ENCODE measurements at regions not wholly inside any gene's neighbourhood (a gene's known extent, or its start where the extent isn't known, plus 50 kb on each side); places are given as distances from the start of the nearest gene placed in this dataset.

DNA sequence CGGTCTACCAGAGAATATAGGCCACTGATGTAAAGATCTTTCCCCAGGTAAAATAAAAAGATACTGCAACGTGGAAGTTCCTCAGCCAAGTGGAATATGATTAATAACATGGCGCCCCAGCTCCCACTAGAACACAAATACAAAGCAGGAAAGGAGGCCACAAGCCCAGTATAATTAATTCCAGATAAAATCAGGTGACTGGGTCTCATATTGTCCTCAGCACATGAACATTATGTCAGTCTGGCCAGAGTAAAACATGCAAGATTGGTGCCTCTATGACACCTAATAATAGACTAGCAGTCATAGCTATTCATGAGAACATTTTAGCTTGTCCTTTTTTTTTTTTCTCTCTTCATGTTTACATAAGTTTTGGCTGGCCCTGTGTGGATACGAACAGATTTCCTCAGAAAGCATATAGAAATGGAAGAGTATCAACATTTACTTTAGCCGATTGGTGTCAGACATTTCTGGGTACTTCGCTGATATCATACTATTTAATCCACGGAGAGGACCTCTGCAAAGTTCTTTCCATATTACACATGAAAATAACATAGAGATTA, 523.8 kb upstream of the SETBP1 start:
- FAIRE-seq (no peak), DNase-seq (ENCODE audit: extremely low spot score, insufficient read length, low read depth) (no peak)

DNA sequence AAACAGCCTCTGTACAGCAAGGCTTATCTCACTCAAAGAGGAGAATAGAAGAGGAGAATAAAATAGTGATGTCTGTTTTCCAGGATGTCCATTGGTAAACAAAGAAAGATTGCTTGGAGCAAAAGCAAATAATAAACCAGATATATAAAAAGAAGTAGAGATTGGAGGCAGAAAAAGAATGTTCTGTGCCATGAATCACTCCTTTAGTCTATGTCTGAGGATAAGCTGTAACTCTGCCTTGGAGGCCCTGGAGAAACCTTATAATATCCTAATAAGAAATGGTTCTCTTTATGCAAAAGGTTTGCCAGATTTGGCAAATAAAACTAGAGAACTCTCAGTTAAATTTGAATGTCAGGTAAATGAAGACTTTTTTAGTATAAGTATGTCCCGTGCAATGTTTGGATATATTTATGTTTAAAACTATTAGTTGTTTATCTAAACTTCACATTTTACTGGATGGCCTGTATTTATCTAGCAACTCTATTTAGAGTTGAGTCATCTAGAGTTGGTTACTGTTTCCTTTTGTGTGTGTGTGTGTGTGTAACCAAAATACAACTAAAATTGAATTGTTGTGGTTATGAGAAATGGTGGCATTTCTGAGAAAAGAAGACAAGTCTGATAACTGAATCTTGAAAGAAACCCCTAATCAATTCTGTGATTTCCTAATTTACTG, 510.3 kb upstream of the SETBP1 start:
- DNase-seq (ENCODE audit: extremely low spot score, insufficient read length, low read depth), result no peak
- no peak for FAIRE-seq

DNA sequence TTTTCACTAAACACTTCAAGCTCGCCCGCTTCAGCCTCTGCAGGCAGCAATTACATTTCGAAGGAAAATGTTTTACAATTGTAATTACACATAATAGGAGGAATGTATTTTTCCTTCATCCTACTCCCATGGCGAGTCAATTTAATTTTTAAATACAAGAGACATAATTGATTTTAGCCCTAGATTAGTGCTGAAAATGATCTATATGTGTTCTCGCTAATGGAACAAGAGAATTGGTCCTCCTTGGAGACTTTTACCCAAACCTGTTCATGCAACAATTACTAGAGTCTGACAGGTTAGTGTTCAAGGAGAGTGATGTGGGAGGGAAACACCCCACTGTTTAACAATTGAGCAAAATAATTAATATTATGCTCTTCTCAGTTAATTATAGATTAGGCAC, 509.4 kb upstream of the SETBP1 start:
- no peak for DNase-seq (ENCODE audit: extremely low spot score, insufficient read length, low read depth)
- FAIRE-seq, result no peak

DNA sequence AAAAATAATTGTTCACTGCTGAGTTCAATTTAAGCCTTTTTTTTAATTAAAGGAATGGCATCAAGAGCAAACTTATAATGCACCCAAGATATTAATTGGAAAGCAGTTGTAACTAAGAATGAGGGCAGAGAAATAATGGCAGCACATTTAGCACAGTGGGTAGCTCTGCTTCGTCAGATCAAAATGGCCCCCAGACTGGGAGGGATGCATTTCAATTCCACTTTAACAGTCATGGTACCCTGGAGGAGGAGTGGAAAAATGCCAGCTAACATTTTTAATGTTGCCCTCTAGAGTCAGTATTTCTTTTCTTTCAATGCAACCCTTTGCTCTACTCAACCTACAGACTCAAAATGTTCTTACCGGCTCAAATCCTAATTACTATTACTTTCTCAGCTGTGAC, 504.8 kb upstream of the SETBP1 start:
- DNase-seq (ENCODE audit: extremely low spot score, insufficient read length, low read depth), result no peak
- no peak for FAIRE-seq

DNA sequence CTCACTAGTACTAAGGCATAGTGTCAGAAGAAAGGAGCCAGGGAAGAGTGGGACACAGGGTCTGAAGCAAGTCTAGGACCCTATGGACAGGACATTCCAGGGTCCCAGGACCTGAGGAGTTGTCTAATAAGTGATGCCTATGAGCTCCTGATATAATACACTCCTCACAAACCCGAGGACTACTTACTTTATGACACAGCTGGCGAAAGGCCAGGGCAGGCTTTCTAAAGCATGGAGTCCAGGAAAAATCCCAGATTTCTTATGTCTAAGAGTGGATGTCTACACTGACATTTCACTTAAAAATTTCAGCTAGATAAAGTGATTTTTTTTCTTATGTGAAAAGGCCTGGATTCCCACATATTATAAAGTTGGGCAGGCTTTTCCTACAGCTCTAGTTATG, 502.2 kb upstream of the SETBP1 start:
- FAIRE-seq (no peak), DNase-seq (ENCODE audit: extremely low spot score, insufficient read length, low read depth) (no peak)

DNA sequence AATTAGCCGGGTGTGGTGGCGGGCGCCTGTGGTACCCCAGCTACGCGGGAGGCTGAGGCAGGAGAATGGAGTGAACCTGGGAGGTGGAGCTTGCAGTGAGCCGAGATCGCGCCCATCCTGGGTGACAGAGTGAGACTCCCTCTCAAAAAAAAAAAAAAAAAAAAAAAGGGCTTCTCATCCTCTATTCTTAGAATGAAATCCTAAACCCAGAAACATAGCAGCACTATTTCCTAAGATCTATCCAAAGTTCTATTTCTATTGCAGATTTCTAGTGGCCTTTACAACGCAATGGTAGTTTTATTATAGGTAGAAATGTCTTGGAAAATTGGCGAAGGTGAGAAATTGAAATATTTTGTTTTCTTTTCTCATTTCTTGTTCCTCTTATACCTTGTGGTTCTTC, 501.0 kb upstream of the SETBP1 start:
- FAIRE-seq (no peak), DNase-seq (ENCODE audit: extremely low spot score, insufficient read length, low read depth) (no peak)

DNA sequence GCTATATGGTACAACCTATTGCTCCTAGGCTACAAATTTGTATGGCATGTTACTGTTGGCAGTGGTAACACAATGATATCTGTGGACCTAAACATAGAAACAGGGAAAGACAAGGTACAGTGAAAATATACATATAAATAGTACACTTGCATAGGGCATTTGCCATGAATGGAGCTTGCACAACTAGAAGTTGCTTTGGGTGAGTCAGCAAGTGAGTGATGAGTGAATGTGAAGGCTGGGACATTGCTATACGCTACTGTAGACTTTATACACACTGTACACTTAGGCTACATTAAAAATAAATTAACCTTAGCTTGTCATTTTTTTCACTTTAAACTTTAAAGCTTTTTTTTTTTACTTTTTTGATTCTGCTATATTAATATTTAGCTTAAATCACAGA, 500.0 kb upstream of the SETBP1 start:
- FAIRE-seq, result no peak
- DNase-seq (ENCODE audit: extremely low spot score, insufficient read length, low read depth), result no peak

DNA sequence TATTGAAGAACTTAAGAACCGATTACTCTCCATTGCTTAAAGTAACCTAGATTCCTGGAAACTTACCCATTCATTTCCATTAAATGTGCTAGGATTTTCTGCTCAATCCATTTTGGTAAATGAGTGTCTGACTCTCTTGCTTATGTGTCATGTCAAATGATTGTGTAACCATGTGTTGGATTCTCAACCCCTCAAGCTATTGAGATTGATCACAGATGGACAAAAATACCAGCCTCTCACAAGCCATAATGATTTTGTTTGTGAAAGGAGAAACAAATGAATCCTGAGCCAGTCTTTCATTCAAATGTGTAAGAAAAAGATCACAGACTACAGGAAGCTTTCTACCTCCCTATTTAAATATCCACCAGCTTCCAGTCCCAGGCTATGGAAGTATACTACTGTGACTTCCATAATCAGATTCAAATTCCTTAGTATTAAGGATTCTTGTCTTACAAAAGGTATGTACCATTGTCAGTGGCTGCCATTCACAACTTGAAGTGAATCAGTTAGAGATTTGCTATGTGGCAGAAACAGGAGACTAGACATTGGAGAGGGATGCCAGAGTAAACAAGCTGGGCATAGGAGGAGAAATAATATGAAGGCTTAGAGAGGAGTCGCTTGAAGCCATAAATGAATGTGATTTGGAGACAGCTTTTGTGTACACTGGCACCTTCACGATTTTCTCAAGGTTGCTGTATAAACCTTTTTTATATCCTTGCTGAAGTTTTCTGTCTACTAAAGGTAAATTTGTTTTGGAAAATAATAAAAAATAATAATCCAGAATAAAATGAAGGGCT, 498.5 kb upstream of the SETBP1 start:
- FAIRE-seq (no peak), DNase-seq (ENCODE audit: extremely low spot score, insufficient read length, low read depth) (no peak)

DNA sequence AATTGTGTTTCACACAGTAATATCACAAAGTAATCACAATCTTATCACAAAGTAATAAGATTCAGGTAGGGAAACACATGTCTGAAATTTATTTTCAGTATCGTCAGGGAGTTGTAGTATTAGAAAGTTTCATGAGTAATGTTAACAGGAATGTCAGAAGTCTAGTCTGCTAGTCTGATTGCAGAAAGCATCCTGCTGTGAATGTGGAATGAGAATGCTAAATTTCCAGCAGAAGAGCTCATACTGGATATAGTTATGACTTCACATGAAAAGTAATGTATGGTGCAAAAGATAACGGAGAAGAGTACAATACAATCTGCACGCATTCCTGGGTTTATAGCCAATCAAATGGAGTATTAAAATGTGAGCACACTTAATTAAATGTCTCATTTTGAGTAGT, 494.7 kb upstream of the SETBP1 start:
- DNase-seq (ENCODE audit: extremely low spot score, insufficient read length, low read depth) (no peak), FAIRE-seq (no peak)

DNA sequence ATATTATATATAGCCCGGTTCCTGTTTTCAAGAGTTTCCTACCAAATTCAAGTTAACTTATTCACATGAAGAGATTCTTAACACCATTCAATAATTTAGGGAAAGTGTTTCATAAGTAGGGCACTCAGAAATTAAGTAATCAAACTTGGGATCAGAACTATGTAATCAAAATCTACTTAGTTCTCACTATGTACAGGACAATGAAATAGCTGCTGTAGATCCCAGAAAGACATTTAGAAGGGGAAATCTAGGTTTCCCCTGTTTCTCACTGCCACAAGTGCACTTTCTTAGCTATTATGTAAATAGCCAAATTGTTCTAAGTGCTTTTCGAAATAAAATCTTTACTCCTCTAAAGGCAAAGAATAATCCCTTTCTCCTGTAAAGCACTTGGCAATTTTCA, 493.6 kb upstream of the SETBP1 start:
- FAIRE-seq (no peak), DNase-seq (ENCODE audit: extremely low spot score, insufficient read length, low read depth) (no peak)

DNA sequence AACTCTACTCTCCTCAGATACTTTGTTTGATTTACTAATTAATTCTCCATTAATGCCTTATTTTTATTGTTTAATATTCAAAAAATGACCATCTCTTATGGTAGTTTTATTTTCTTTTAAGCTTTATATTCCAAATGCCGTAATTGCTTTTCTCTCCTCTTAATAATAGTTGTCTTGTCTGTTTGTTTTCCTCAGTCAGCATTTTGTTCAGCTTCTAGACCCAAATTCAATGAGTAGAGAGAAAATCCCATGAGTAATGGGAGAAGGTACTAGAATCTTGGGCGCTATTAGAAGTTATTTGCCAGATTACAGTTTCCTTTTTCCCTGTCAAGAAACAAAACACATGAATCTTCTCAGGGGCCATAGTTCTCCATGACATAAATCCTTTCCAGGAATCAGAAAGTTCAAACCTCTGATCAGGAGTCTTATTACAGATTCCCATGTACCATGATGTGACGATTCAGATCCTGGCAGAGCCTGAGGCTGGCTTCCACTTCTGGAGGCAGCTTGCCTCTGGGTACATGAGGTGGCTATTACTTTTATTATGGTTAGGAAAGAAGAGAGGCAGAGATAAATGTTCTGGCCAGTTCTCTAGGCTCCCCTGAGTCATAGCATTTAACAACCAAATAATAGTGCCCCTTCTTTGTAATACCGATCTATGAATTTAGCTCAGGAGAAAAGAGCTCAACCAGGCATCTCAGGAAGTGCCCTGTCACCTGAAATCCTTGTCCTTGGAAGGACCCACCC, 485.1 kb upstream of the SETBP1 start:
- DNase-seq (ENCODE audit: extremely low spot score, insufficient read length, low read depth), result no peak
- FAIRE-seq, result no peak

DNA sequence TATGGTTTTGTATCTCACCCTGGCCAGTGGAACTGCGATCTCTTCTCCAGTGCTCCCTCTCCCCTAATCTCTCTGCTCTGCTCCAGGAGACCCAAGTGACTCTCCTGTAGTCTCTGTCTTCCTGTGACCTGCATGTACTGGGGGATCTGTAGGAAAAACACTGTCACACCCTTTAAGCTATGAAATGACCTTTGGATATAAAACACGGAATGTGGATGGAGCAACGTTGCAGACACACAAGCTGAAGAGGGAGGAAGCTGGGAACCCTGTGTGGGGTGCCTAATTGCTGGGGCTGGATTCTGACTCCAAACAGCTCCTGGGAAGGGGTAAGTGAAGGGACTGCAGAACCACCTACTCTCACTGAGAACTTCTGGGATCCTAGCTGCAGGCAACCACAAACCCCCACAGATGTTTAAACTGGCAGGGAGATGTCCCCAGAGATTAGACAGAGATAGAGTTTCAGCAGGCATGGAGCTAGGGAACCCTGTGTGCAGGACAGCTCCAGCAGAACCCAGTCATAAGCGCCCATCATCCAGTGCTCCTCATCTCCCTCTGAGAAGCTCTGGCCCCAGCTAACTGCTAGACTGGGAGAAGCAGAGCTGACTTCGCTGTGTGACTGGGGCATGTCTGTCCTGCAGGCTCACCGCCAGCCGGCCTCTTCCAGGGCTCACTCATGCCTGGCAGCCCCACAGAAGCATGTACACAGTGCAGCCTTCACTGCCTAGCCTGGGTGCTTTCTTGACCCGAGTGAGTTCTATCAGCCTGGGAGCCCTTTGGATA, 482.7 kb upstream of the SETBP1 start:
- DNase-seq (ENCODE audit: extremely low spot score, insufficient read length, low read depth) (no peak), FAIRE-seq (no peak)

DNA sequence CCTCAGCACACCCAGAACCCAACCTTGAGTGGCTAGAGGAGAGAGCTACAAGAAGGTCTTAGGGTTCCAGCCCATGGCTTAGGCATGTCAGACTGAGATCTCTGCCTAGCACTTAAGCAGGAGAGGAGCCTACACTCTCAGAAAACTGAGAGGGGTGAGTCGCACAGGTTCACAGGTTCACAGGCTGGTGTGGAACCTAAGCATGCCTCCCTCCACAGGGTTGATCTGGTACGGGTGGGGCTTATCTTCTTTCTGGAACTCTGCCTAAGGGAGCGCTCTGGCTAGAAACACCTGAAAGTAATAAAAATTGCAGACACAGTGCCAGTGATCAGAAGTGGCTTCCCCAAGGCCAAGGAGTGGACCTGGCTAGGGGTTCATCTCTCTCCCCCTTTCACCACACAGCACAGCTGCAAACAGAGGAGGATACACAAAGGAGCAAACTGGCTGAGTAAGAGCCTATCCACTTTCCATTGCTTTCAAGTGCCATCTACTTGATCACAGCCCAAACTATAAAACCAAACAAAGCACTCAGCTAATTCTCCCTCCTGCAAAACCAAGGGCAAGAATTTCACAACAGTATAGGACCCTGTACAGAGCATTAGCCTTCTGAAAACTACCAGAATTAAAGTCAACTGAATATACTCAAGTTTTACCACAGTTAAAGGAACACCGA, 481.9 kb upstream of the SETBP1 start:
- no peak for FAIRE-seq
- no peak for DNase-seq (ENCODE audit: extremely low spot score, insufficient read length, low read depth)

DNA sequence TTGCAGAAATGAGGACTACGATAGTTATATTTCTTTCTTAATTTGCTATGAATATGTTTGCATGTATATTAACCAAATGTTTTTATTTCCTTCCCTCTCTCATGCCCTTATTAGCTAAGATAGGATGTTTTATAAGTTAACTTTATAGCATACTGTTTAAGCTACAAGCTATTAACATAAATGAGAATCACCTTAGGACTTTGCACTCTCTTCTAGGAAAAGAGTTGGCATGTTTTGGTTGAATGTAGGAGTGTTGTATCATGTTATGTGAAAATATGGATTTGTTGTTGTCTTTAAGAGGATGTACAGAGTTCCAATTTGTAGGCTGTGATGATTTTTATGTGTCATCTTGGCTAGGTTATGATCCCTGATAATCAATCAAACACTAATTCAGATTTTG, 467.4 kb upstream of the SETBP1 start:
- FAIRE-seq, result no peak
- DNase-seq (ENCODE audit: extremely low spot score, insufficient read length, low read depth), result no peak

DNA sequence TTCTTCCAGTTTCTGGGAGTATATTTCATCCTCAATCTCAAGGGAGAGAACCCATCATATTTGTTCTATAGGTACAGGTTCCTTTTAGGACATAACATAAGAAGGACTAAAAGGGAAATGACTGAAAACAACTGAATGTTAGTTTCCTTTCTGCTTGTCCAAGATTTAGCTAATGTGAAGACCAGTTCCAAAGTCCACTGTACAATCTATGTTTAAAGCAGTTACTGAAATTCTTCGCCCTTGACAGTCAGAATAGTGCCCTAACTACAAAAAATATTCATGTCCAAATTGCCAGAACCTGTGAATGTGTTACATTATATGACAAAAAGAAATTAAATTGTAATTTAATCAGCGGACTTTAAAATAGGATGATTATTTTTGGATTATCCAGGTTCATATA, 466.3 kb upstream of the SETBP1 start:
- FAIRE-seq, result no peak
- no peak for DNase-seq (ENCODE audit: extremely low spot score, insufficient read length, low read depth)

DNA sequence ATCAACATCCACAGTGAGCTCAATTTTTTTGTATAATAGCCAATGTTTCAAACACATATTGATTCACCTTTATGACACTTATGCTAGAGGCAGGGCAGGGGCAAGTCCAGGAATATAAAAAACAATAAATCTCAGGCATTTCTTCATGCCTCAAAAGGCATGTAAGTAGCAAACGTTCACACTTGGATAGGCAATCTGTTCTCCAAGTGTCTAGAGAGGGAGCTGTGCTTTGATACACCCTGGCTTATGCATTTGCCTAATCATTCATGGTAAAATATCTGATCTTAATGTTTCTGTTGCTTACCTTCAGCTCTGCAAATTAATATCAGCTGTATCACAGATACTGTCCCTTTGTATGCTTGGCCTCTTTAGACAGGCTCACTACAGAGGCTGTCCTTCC, 464.5 kb upstream of the SETBP1 start:
- DNase-seq (ENCODE audit: extremely low spot score, insufficient read length, low read depth) (no peak), FAIRE-seq (no peak)

DNA sequence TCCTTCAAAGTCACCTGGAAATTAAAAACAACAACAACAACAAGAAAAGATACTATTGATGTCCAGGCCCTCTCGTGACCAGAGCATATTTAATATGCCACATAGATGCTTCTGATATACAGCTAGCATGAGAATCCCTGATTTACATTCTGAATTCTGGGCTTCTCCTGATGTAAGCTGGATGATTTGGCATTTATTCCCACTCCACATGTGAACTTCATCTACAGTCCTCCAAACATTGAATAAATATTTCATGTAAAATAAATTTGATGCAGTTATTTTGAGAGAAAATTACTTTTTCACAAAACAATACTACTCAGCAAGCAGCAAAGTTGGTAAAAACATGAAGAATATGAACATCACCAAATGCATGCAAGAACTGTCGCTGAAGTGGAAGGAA, 453.2 kb upstream of the SETBP1 start:
- DNase-seq (ENCODE audit: extremely low spot score, insufficient read length, low read depth), result no peak
- no peak for FAIRE-seq

DNA sequence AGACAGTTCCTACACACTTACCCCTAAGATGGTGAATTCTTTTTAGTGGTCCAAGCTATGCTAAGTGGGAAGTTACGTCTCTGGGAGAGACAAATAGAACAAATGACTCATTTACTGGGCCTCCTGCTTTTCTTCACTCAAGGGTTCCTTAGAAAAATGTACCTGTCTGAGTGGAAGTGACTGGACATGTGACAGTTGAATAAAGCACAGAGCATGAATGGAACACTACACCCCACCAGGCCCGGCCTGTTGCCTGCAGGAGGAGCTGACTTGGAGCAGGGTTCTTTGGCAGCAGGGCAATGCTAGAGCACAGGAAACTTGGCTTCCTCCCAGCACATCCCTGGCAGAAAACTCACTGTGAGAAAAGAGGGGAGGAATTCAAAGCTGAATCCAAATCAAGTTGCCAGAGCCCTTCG, 451.0 kb upstream of the SETBP1 start:
- FAIRE-seq (no peak), DNase-seq (ENCODE audit: extremely low spot score, insufficient read length, low read depth) (no peak)

DNA sequence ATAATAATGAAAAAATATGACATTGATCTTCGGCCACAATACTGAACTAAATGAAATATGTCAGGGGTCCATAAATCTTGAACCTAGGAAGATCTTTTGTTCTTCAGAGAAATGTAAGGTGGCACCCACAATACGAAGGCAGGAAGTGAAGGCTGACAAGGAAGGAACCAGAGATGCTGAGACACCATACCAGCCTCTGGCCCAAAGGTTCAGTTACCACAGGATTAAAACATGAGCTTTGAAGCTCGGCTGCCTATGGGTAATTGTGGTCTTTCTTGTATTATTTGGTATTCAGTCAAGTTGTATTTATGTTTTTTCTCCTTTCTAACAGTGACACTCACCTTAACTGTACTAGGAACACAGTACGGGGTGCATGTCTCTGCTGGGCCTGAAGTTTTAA, 448.8 kb upstream of the SETBP1 start:
- DNase-seq (ENCODE audit: extremely low spot score, insufficient read length, low read depth), result no peak
- FAIRE-seq, result no peak

DNA sequence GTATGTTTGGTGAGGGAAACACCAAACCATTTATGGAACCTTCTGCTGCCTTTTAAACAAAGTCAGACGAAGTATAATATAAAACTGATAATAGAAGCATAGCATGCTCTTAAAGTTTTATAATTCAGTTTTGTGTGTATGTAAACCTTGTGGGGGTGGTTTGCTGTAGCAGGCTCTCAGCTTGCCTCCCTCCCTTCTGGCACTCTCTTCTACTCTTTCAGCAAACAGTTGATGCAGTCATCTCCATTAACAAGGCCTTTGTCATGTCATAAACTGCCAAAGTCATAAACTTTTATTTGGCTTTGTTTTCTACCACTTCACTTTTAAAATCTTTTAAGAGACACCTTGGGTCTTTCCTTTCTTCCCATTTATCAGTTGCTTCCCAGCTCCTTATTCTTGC, 448.2 kb upstream of the SETBP1 start:
- DNase-seq (ENCODE audit: extremely low spot score, insufficient read length, low read depth) (no peak), FAIRE-seq (no peak)
